Mesendoderm (in vitro differentiated cells): ENCODE measurements at regions not wholly inside any gene's neighbourhood (a gene's known extent, or its start where the extent isn't known, plus 50 kb on each side); places are given as distances from the start of the nearest gene placed in this dataset.

Source experiments
- DNase-seq: peaks from one replicate; pipeline ENCODE4 v3.0.0; 2013
- H2AK5ac ChIP-seq: 2 replicates; pipeline ENCODE4 v1.6.1; 2013; ENCODE audit warnings: low read length, inconsistent platforms
- H2BK120ac ChIP-seq: 2 replicates; pipeline ENCODE4 v1.6.1; 2013; ENCODE audit warnings: low read depth, mild to moderate bottlenecking, low read length, moderate library complexity, mixed read lengths
- H2BK15ac ChIP-seq: replicated peaks from 2 replicates; pipeline ENCODE4 v1.6.1; 2013; ENCODE audit warnings: low read depth, mild to moderate bottlenecking, moderate library complexity
- H2BK5ac ChIP-seq: 2 replicates; pipeline ENCODE4 v1.6.1; 2013; ENCODE audit warnings: low read length, inconsistent platforms
- H3K18ac ChIP-seq: 2 replicates; pipeline ENCODE4 v1.6.1; 2013; ENCODE audit warnings: mild to moderate bottlenecking, low read length, mixed read lengths
- H3K23ac ChIP-seq: one replicate; pipeline ENCODE4 v1.6.1; 2013; ENCODE audit warnings: low read length
- H3K27ac ChIP-seq: 2 replicates; pipeline ENCODE4 v1.5.1; 2013; ENCODE audit warnings: low read depth, mild to moderate bottlenecking, inconsistent platforms, low read length, moderate library complexity
- H3K27me3 ChIP-seq: 2 replicates; pipeline ENCODE4 v1.6.1; 2013; ENCODE audit warnings: low read length, control low read depth, mild to moderate bottlenecking, inconsistent platforms; ENCODE audit not compliant: insufficient read depth, poor library complexity
- H3K36me3 ChIP-seq: 2 replicates; pipeline ENCODE4 v1.6.1; 2013; ENCODE audit warnings: low read length, inconsistent platforms; ENCODE audit not compliant: control insufficient read depth, insufficient read depth
- H3K4ac ChIP-seq: one replicate; pipeline ENCODE4 v1.6.1; 2013; ENCODE audit warnings: low read depth, mild to moderate bottlenecking, low read length, moderate library complexity
- H3K4me1 ChIP-seq: 2 replicates; pipeline ENCODE4 v1.6.1; 2013; ENCODE audit warnings: low read depth, low read length, inconsistent platforms; ENCODE audit not compliant: control insufficient read depth
- H3K4me2 ChIP-seq: 2 replicates; pipeline ENCODE4 v1.6.1; 2013; ENCODE audit warnings: low read length
- H3K4me3 ChIP-seq: 2 replicates; pipeline ENCODE4 v1.5.1; 2013; ENCODE audit warnings: mild to moderate bottlenecking, low read length
- H3K56ac ChIP-seq: one replicate; pipeline ENCODE4 v1.6.1; 2013; ENCODE audit warnings: low read length
- H3K79me1 ChIP-seq: 2 replicates; pipeline ENCODE4 v1.6.1; 2013; ENCODE audit warnings: low read length, inconsistent platforms
- H3K79me2 ChIP-seq: 2 replicates; pipeline ENCODE4 v1.6.1; 2013; ENCODE audit warnings: mild to moderate bottlenecking, low read length; ENCODE audit not compliant: control insufficient read depth, insufficient read depth
- H3K9ac ChIP-seq: 2 replicates; pipeline ENCODE4 v1.6.1; 2013; ENCODE audit warnings: low read length, inconsistent platforms
- H4K5ac ChIP-seq: one replicate; pipeline ENCODE4 v1.6.1; 2013; ENCODE audit warnings: low read length
- H4K8ac ChIP-seq: one replicate; pipeline ENCODE4 v1.6.1; 2013; ENCODE audit warnings: low read depth, mild to moderate bottlenecking, control low read depth, low read length, moderate library complexity
- WGBS: extraction: QIAGEN DNeasy Blood & Tissue Kit; methylation state at CpG from one replicate; pipeline ENCODE4 v1.1.7; 2013; ENCODE audit warnings: low lambda C conversion rate, missing lambda C conversion rate; ENCODE audit not compliant: insufficient coverage; ENCODE audit errors: extremely low coverage; 5-methylcytosine and 5-hydroxymethylcytosine counted together

- no peak overlapping the region for H2BK120ac ChIP-seq
- H2AK5ac ChIP-seq, result no peak overlapping the region
These were observed 74.7 kb downstream of the DIO3 start for GRCh38 chr14:101635749-101636560.

GRCh38 chr14:101639241-101639833 lies 78.0 kb downstream of the DIO3 start:
- no peak overlapping the region for H3K56ac ChIP-seq
- no peak overlapping the region for H2BK120ac ChIP-seq
- no peaks in the 10 kb centered on the region for H3K79me1 ChIP-seq
- H3K23ac ChIP-seq, result no peak overlapping the region
- no peaks in the 10 kb centered on the region for H3K27me3 ChIP-seq
- no peaks in the 10 kb centered on the region for H3K79me2 ChIP-seq
- DNase-seq, result no peak
- no peak overlapping the region for H3K9ac ChIP-seq
- H2BK5ac ChIP-seq, result no peak overlapping the region
- H3K4ac ChIP-seq, result no peak overlapping the region
- WGBS, result no CpG with 5 or more reads among the region's 9 CpGs
- H3K27ac ChIP-seq, result peak overlapping the region; percentile 61
- no peak overlapping the region for H2AK5ac ChIP-seq
- no peak overlapping the region for H4K8ac ChIP-seq
- no peak overlapping the region for H2BK15ac ChIP-seq
- H3K4me1 ChIP-seq, result no peaks in the 10 kb centered on the region
- H3K4me3 ChIP-seq, result no peak overlapping the region
- no peaks in the 10 kb centered on the region for H3K36me3 ChIP-seq
- H3K4me2 ChIP-seq, result no peak overlapping the region
- H4K5ac ChIP-seq, result no peak overlapping the region
- H3K18ac ChIP-seq, result no peak overlapping the region

More at GRCh38 chr14:101635749-101636560, 74.7 kb downstream of the DIO3 start:
- Histone ChIP-seq H3K79me2 (no peaks in the 10 kb centered on the region), H3K4ac (no peak overlapping the region), H3K4me1 (no peaks in the 10 kb centered on the region), H3K27me3 (no peaks in the 10 kb centered on the region), H2BK5ac (no peak overlapping the region), H2BK15ac (no peak overlapping the region), H3K23ac (no peak overlapping the region), H4K8ac (no peak overlapping the region), H3K27ac (no peak overlapping the region), H3K36me3 (no peaks in the 10 kb centered on the region), H3K4me2 (no peak overlapping the region), H3K9ac (no peak overlapping the region), H3K18ac (no peak overlapping the region), H3K4me3 (no peak overlapping the region), H4K5ac (no peak overlapping the region), H3K79me1 (no peaks in the 10 kb centered on the region), H3K56ac (no peak overlapping the region)
- no CpG with 5 or more reads among the region's 18 CpGs for WGBS
- no peak for DNase-seq

- H3K79me2 ChIP-seq, result no peaks in the 10 kb centered on the region
- H3K4me2 ChIP-seq, result no peak overlapping the region
- no peaks in the 10 kb centered on the region for H3K36me3 ChIP-seq
- no peak overlapping the region for H3K9ac ChIP-seq
- H3K79me1 ChIP-seq, result no peaks in the 10 kb centered on the region
- H2BK120ac ChIP-seq, result no peak overlapping the region
- H3K4me3 ChIP-seq, result no peak overlapping the region
- no peaks in the 10 kb centered on the region for H3K4me1 ChIP-seq
- H4K8ac ChIP-seq, result no peak overlapping the region
- H3K27me3 ChIP-seq, result no peaks in the 10 kb centered on the region
- no peak overlapping the region for H3K23ac ChIP-seq
- no peak overlapping the region for H3K56ac ChIP-seq
- no peak for DNase-seq
- no peak overlapping the region for H2BK15ac ChIP-seq
- H3K18ac ChIP-seq, result no peak overlapping the region
- no peak overlapping the region for H3K27ac ChIP-seq
- H3K4ac ChIP-seq, result no peak overlapping the region
- no peak overlapping the region for H2BK5ac ChIP-seq
- H2AK5ac ChIP-seq, result no peak overlapping the region
- WGBS, result 100% methylated on average over 4 of the region's 6 CpGs
- H4K5ac ChIP-seq, result no peak overlapping the region
These were observed 82.4 kb downstream of the DIO3 start for GRCh38 chr14:101643651-101644050.

GRCh38 chr14:101654051-101654450 lies 92.8 kb downstream of the DIO3 start:
- H3K56ac ChIP-seq, result no peak overlapping the region
- H3K23ac ChIP-seq, result no peak overlapping the region
- WGBS, result no CpG with 5 or more reads among the region's 2 CpGs
- no peak overlapping the region for H2BK120ac ChIP-seq
- no peak overlapping the region for H3K27ac ChIP-seq
- H4K5ac ChIP-seq, result no peak overlapping the region
- H3K27me3 ChIP-seq, result no peaks in the 10 kb centered on the region
- H3K36me3 ChIP-seq, result no peaks in the 10 kb centered on the region
- DNase-seq, result no peak
- H3K4me2 ChIP-seq, result no peak overlapping the region
- no peak overlapping the region for H3K9ac ChIP-seq
- no peak overlapping the region for H4K8ac ChIP-seq
- no peak overlapping the region for H3K4me3 ChIP-seq
- no peak overlapping the region for H3K4ac ChIP-seq
- H3K79me1 ChIP-seq, result no peaks in the 10 kb centered on the region
- H3K4me1 ChIP-seq, result no peaks in the 10 kb centered on the region
- no peaks in the 10 kb centered on the region for H3K79me2 ChIP-seq
- no peak overlapping the region for H2BK15ac ChIP-seq
- no peak overlapping the region for H3K18ac ChIP-seq
- H2AK5ac ChIP-seq, result no peak overlapping the region
- no peak overlapping the region for H2BK5ac ChIP-seq

- no peak overlapping the region for H3K4me3 ChIP-seq
- H2AK5ac ChIP-seq, result no peak overlapping the region
- no peak for DNase-seq
- no peak overlapping the region for H3K18ac ChIP-seq
- no peak overlapping the region for H4K5ac ChIP-seq
- no peak overlapping the region for H2BK15ac ChIP-seq
- H3K79me1 ChIP-seq, result no peaks in the 10 kb centered on the region
- no peak overlapping the region for H3K23ac ChIP-seq
- H2BK120ac ChIP-seq, result no peak overlapping the region
- no peak overlapping the region for H4K8ac ChIP-seq
- no peaks in the 10 kb centered on the region for H3K27me3 ChIP-seq
- H3K4me2 ChIP-seq, result no peak overlapping the region
- no peaks in the 10 kb centered on the region for H3K79me2 ChIP-seq
- H3K4ac ChIP-seq, result no peak overlapping the region
- H3K36me3 ChIP-seq, result no peaks in the 10 kb centered on the region
- H3K27ac ChIP-seq, result no peak overlapping the region
- H3K56ac ChIP-seq, result no peak overlapping the region
- no peak overlapping the region for H3K9ac ChIP-seq
- no peak overlapping the region for H2BK5ac ChIP-seq
- H3K4me1 ChIP-seq, result no peaks in the 10 kb centered on the region
These were observed 96.1 kb downstream of the DIO3 start for GRCh38 chr14:101657372-101657771.
